HG03571 (cell line): ENCODE measurements at regions not wholly inside any gene's neighbourhood (a gene's known extent, or its start where the extent isn't known, plus 50 kb on each side); places are given as distances from the start of the nearest gene placed in this dataset.

ENCODE experiments used
- ATAC-seq: cut with Tn5 transposase; IDR thresholded peaks from one replicate; pipeline ENCODE4 v1.9.1; 2021; ENCODE audit not compliant: unreplicated experiment

- ATAC-seq = no peak
Measured at GRCh38 chr3:124395584-124396338, 334.5 kb upstream of the UMPS start.

- no peak for ATAC-seq
Measured at GRCh38 chr3:124396339-124396950, 333.8 kb upstream of the UMPS start.

GRCh38 chr3:124397088-124397487 lies 333.2 kb upstream of the UMPS start:
- ATAC-seq = no peak

- no peak for ATAC-seq
Measured at GRCh38 chr3:124398594-124398993, 331.7 kb upstream of the UMPS start.

- no peak for ATAC-seq
Measured at GRCh38 chr3:124401843-124402242, 328.4 kb upstream of the UMPS start.

- ATAC-seq = no peak
Measured at GRCh38 chr3:124402791-124403190, 327.5 kb upstream of the UMPS start.

GRCh38 chr3:124404621-124405020 lies 325.6 kb upstream of the UMPS start:
- ATAC-seq = no peak

- no peak for ATAC-seq
Measured at GRCh38 chr3:124407260-124407659, 323.0 kb upstream of the UMPS start.

- no peak for ATAC-seq
Measured at GRCh38 chr3:124409650-124410275, 320.5 kb upstream of the UMPS start.

GRCh38 chr3:124410471-124410870 lies 319.8 kb upstream of the UMPS start:
- no peak for ATAC-seq

GRCh38 chr3:124411728-124412127 lies 318.5 kb upstream of the UMPS start:
- ATAC-seq = no peak

- no peak for ATAC-seq
Measured at GRCh38 chr3:124412644-124413043, 317.6 kb upstream of the UMPS start.

- ATAC-seq = no peak
Measured at GRCh38 chr3:124413393-124413792, 316.9 kb upstream of the UMPS start.

- ATAC-seq = no peak
Measured at GRCh38 chr3:124413989-124414598, 316.2 kb upstream of the UMPS start.

GRCh38 chr3:124415446-124415960 lies 314.7 kb upstream of the UMPS start:
- ATAC-seq = no peak

GRCh38 chr3:124419303-124419702 lies 310.9 kb upstream of the UMPS start:
- no peak for ATAC-seq

GRCh38 chr3:124420392-124420791 lies 309.9 kb upstream of the UMPS start:
- no peak for ATAC-seq

- ATAC-seq = no peak
Measured at GRCh38 chr3:124422805-124423204, 307.4 kb upstream of the UMPS start.

- ATAC-seq = no peak
Measured at GRCh38 chr3:124424396-124424795, 305.9 kb upstream of the UMPS start.

GRCh38 chr3:124425972-124426371 lies 304.3 kb upstream of the UMPS start:
- ATAC-seq = no peak

GRCh38 chr3:124428372-124429128 lies 301.7 kb upstream of the UMPS start:
- ATAC-seq = no peak
